ENCODE measurements at regions not wholly inside any gene's neighbourhood (a gene's known extent, or its start where the extent isn't known, plus 50 kb on each side); places are given as distances from the start of the nearest gene placed in this dataset.

DNA sequence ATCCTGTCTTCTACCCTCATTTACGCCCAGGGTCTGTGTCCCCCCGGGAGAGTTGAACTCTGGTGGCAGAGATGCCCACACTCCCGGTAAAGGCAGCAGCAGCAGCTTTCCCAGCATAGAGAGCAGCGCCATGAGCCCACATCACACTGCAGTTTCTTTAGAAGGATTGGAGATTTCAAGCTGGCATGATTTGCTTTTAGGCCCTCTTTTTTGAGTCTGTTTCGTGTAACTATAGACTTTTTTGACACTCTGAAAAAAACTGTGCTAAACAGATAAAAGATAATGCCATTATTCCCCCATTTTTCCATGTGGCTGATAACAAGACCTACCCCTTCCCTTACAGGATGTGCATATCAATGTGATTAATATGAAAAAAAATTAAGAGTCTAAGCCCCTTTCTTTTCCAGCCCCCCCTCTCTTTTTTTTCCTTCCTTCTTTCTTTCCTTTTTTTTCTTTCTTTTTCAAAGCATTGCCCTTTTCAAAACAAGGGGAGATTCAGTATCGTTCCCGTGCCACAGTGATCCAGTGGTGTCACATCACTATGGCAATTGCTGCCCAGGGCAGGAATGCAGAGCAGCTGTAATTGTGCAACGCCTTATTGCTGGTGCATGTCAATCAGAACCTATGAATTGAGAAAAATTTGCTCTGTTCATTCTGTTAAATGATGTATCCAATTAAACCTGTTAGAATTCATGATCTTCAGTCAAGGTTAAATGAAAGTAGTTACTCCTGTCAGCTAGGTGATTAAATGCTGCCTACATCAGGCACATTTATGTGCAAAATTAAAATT lies 104.5 kb downstream of the CDCA7 start:
- TF ChIP-seq CTCF (IDR thresholded peaks at IDR 0.05) = no peak
- TF ChIP-seq POLR2A (IDR thresholded peaks at IDR 0.05) = no peak
